Transverse colon (tissue), 4 donors: ENCODE measurements at regions not wholly inside any gene's neighbourhood (a gene's known extent, or its start where the extent isn't known, plus 50 kb on each side); places are given as distances from the start of the nearest gene placed in this dataset.

ENCODE experiments used
- DNase-seq: peaks from one replicate; pipeline ENCODE4 v3.0.0-alpha.2; 2019
- H3K27ac ChIP-seq, 4 donors: fragments of 200-600 bp; sonication (generic); 2 replicates each; pipeline ENCODE4 v1.5.1; 2016 to 2018; ENCODE audit warnings: inconsistent platforms in 4 of 4
- H3K27me3 ChIP-seq: fragments of 200-600 bp; sonication (generic); 2 replicates; pipeline ENCODE4 v1.5.1; 2017; ENCODE audit warnings: inconsistent platforms
- H3K36me3 ChIP-seq, 4 donors: fragments of 200-600 bp; sonication (generic); 2 replicates each; pipeline ENCODE4 v1.5.1; 2017 to 2019; ENCODE audit warnings: inconsistent platforms in 4 of 4
- H3K4me1 ChIP-seq, 4 donors: fragments of 200-600 bp; sonication (generic); 2 replicates each; pipeline ENCODE4 v1.5.1; 2017 to 2020; ENCODE audit warnings: inconsistent platforms in 4 of 4
- H3K4me3 ChIP-seq, 4 donors: fragments of 200-600 bp; sonication (generic); 1 replicate in 1 of 4; 2 replicates in 3 of 4; pipeline versions ENCODE4 v1.5.1 to v1.6.1; 2017 to 2019; ENCODE audit warnings: inconsistent platforms in 4 of 4
- H3K9me3 ChIP-seq, 2 donors: fragments of 200-600 bp; sonication (generic); 2 replicates each; pipeline ENCODE4 v1.5.1; 2017 to 2019; ENCODE audit warnings: inconsistent platforms in 2 of 2
- EP300 ChIP-seq: sonication (generic); formaldehyde crosslinking; IDR thresholded peaks from one replicate; pipeline ENCODE4 v1.6.1; 2017; ENCODE audit warnings: antibody characterized with exemption, low read depth
- POLR2A ChIP-seq: fragments of 450-650 bp; IDR thresholded peaks from one replicate; pipeline ENCODE4 v1.6.1; 2016; ENCODE audit warnings: antibody characterized with exemption, mild to moderate bottlenecking, moderate library complexity
- POLR2AphosphoS5 ChIP-seq, 3 donors: sonication (generic); formaldehyde crosslinking; IDR thresholded peaks; one replicate each; pipeline ENCODE4 v1.6.1; 2016; ENCODE audit warnings: antibody characterized with exemption in 3 of 3
- WGBS, 2 donors: methylation state at CpG; one replicate each; pipeline ENCODE4 v1.1.5; 2018; ENCODE audit warnings: low coverage in 1 of 2; 5-methylcytosine and 5-hydroxymethylcytosine counted together
- in situ Hi-C, 4 donors: fragments of 200-750 bp; cut with MboI; loops; one replicate each; pipeline versions ENCODE4 v1.15.0 to v1.15.1; 2017; ENCODE audit warnings: low sequenced_read_pairs in 3 of 4, low pct_ligation_motif_present in 1 of 4, low pct_unique_long_range_greater_than_20kb in 1 of 4
- intact Hi-C: fragments of 100-400 bp; cut with DNase I; formaldehyde crosslinking; loops from one replicate; pipeline ENCODE4 v1.15.1; 2023; ENCODE audit warnings: low total_unique reads
- TF ChIP-seq, protein P1 (sequence below), 5 experiments: fragments of 200-600 bp in 3 of 5; fragments of 450-650 bp in 2 of 5; sonication (generic) in 3 of 5; IDR thresholded peaks; 1 replicate in 2 of 5; 2 replicates in 3 of 5; pipeline ENCODE4 v1.5.1; 2016 to 2017; ENCODE audit warnings: antibody characterized with exemption in 5 of 5, inconsistent platforms in 3 of 5, mild to moderate bottlenecking in 2 of 5, moderate library complexity in 1 of 5

DNA sequence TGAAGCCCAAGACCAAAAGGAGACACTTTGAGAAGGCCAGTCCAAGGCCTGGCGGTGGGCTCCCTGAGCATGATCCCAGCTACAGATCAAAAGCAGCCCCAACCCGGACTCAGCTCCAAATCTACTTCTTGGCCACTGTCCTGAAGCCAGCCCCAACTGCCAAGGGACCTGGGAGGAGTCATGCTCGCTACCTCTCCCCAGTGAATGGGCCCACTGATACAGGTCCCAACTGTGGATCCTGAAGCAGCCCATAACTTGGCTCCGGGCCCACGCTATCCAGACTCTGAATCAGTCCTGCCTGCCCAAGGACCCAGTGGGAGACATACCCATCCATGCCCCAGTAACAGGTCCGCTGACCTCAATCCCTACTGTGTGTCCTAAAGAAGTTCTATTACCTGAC, 1545.3 kb upstream of the C9orf72 start:
- no peak for DNase-seq
- no peaks in the 10 kb centered on the region for H3K36me3 ChIP-seq
- no peaks in the 10 kb centered on the region for H3K4me1 ChIP-seq
- no peaks in the 10 kb centered on the region for H3K27me3 ChIP-seq
- in situ Hi-C loops, result loop anchor here in 1 of 4 donors (25.0 kb wide), 1 partner anchor 106 kb away; no protein-coding TSS in a partner anchor
- TF ChIP-seq, protein P1, sequence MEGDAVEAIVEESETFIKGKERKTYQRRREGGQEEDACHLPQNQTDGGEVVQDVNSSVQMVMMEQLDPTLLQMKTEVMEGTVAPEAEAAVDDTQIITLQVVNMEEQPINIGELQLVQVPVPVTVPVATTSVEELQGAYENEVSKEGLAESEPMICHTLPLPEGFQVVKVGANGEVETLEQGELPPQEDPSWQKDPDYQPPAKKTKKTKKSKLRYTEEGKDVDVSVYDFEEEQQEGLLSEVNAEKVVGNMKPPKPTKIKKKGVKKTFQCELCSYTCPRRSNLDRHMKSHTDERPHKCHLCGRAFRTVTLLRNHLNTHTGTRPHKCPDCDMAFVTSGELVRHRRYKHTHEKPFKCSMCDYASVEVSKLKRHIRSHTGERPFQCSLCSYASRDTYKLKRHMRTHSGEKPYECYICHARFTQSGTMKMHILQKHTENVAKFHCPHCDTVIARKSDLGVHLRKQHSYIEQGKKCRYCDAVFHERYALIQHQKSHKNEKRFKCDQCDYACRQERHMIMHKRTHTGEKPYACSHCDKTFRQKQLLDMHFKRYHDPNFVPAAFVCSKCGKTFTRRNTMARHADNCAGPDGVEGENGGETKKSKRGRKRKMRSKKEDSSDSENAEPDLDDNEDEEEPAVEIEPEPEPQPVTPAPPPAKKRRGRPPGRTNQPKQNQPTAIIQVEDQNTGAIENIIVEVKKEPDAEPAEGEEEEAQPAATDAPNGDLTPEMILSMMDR (IDR thresholded peaks at IDR 0.05), result no peak
- TF ChIP-seq POLR2A, result no peak
- no peak for TF ChIP-seq EP300
- TF ChIP-seq POLR2AphosphoS5 (IDR thresholded peaks at IDR 0.05), result no peak
- H3K9me3 ChIP-seq, result no peaks in the 10 kb centered on the region
- no peak overlapping the region for H3K27ac ChIP-seq
- intact Hi-C loops, result no loop called here
- 79 to 100% methylated on average over 1 to 6 of the region's 6 CpGs for WGBS, 2 donors
- H3K4me3 ChIP-seq, result no peak overlapping the region

GRCh38 chr9:29126783-29127182, 1553.5 kb upstream of the C9orf72 start:
- no peaks in the 10 kb centered on the region for H3K27me3 ChIP-seq
- H3K36me3 ChIP-seq, result no peaks in the 10 kb centered on the region
- intact Hi-C loops, result no loop called here
- 69% methylated on average over 2 of the region's 2 CpGs; no CpG with 5 or more reads in 1 of the 2 donors for WGBS, 2 donors
- DNase-seq, result no peak
- H3K9me3 ChIP-seq, result peaks cover 3 to 4% of the 10 kb centered on the region in 2 donors
- no peak overlapping the region for H3K4me3 ChIP-seq
- in situ Hi-C loops, result no loop called here
- no peaks in the 10 kb centered on the region for H3K4me1 ChIP-seq
- no peak overlapping the region for H3K27ac ChIP-seq
- TF ChIP-seq, protein P1 (IDR thresholded peaks at IDR 0.05), result no peak

- H3K4me1 ChIP-seq, result no peaks in the 10 kb centered on the region
- no peak overlapping the region for H3K27ac ChIP-seq
- H3K9me3 ChIP-seq, result peaks cover 3 to 4% of the 10 kb centered on the region in 2 donors
- DNase-seq, result no peak
- no peaks in the 10 kb centered on the region for H3K27me3 ChIP-seq
- intact Hi-C loops, result no loop called here
- no peak overlapping the region for H3K4me3 ChIP-seq
- in situ Hi-C loops, result no loop called here
- no peaks in the 10 kb centered on the region for H3K36me3 ChIP-seq
- 61 to 75% methylated on average over 1 of the region's 1 CpG for WGBS, 2 donors
- TF ChIP-seq, protein P1 (IDR thresholded peaks at IDR 0.05), result no peak
- TF ChIP-seq EP300 (no peak), POLR2AphosphoS5 (IDR thresholded peaks at IDR 0.05) (no peak), POLR2A (no peak)
These were observed 1556.5 kb upstream of the C9orf72 start for GRCh38 chr9:29129763-29130162.

DNA sequence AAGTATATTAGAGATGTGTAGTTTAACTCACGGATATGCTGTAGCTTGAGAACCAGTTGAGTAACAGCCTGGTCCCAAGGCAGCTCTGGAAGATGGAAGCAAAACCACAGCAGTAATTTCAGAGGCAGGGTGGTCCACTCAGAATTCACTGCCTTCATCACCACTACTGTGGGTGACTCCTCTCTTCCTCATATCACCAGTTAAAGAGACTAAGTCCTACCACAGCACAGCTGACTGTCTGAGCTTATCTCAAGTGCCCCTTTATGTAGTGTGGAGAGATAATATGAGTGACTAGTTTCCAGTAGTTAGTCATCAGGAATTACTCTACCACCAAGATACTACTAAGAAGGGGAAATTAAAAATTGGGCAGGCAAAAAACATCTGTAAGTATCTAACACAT, 1571.2 kb upstream of the C9orf72 start:
- 67 to 86% methylated on average over 1 of the region's 1 CpG for WGBS, 2 donors
- H3K27ac ChIP-seq, result no peak overlapping the region
- in situ Hi-C loops, result no loop called here

More for the DNA sequence above, 1571.2 kb upstream of the C9orf72 start:
- intact Hi-C loops, result no loop called here
- TF ChIP-seq EP300 (no peak), POLR2A (no peak), POLR2AphosphoS5 (IDR thresholded peaks at IDR 0.05) (no peak)
- TF ChIP-seq, protein P1 (IDR thresholded peaks at IDR 0.05), result no peak
- H3K4me1 ChIP-seq, result no peaks in the 10 kb centered on the region
- H3K9me3 ChIP-seq, result peaks cover 0 to 6% of the 10 kb centered on the region in 2 donors
- no peak overlapping the region for H3K4me3 ChIP-seq
- H3K27me3 ChIP-seq, result no peaks in the 10 kb centered on the region
- H3K36me3 ChIP-seq, result no peaks in the 10 kb centered on the region
- DNase-seq, result no peak
